ENCODE measurements at regions not wholly inside any gene's neighbourhood (a gene's known extent, or its start where the extent isn't known, plus 50 kb on each side); places are given as distances from the start of the nearest gene placed in this dataset.

GRCh38 chr3:127492426-127492825, 98.1 kb downstream of the TPRA1 start:
- TF ChIP-seq CTCF (IDR thresholded peaks at IDR 0.05) (no peak), POLR2A (IDR thresholded peaks at IDR 0.05) (no peak)

Data from ovary (tissue), 3 donors.